ENCODE measurements at regions not wholly inside any gene's neighbourhood (a gene's known extent, or its start where the extent isn't known, plus 50 kb on each side); places are given as distances from the start of the nearest gene placed in this dataset.

DNA sequence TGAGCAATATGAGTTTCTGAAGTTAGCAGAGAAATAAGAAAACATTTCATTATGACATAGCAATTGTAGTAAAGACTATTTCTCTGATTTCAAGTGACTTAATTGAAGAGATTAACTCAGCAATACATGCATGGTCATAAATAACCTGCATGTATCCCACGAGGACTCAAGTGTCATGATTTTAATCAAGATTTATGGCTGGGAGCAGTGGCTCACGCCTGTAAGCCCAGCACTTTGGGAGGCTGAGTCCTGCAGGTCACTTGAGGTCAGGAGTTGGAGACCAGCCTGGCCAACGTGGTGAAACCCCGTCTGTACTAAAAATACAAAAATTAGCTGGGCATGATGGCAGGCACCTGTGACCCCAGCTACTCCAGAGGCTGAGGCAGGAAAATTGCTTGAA, 311.9 kb upstream of the PLD5 start:
- no peaks in the 10 kb centered on the region for H3K9me3 ChIP-seq (ENCODE audit: control insufficient read depth in 1 of 2, insufficient read depth in 1 of 2, low read depth in 1 of 2, low read length in 2 of 2)
- intact Hi-C loops (cut with micrococcal nuclease): no loop called here
- POLR2A ChIA-PET: no interaction called here
- TF ChIP-seq CBX3 (IDR thresholded peaks at IDR 0.05; ENCODE audit: low read depth): no peak
- no peak for TF ChIP-seq ELF1 (IDR thresholded peaks at IDR 0.05; ENCODE audit: borderline replicate concordance, low read depth)
- TF ChIP-seq EZH2 (IDR thresholded peaks at IDR 0.05): no peak
- TF ChIP-seq POLR2A (IDR thresholded peaks at IDR 0.05; ENCODE audit: borderline replicate concordance, extremely low read depth, insufficient read depth, insufficient read length): no peak
- TF ChIP-seq SP1 (IDR thresholded peaks at IDR 0.05; ENCODE audit: low read depth): no peak
- no peak for TF ChIP-seq ZFX (IDR thresholded peaks at IDR 0.05)
- no peak for TF ChIP-seq RAD21 (IDR thresholded peaks at IDR 0.05; ENCODE audit: low read depth)
- BruUV-seq (replicated peaks): no TSS peak
- RAD21 ChIA-PET (ENCODE audit: low non-redundant PET in 1 of 2, low total read pairs in 2 of 2, uncharacterized antibody in 2 of 2, unreplicated experiment in 2 of 2): no interaction called here
- no peaks in the 10 kb centered on the region for H3K9me2 ChIP-seq (ENCODE audit: insufficient read depth)
- DNase-seq (ENCODE audit: low read depth, low spot score): no peak
- H3K4me2 ChIP-seq (ENCODE audit: low read length): no peak overlapping the region
- no peak for ATAC-seq
- no peaks in the 10 kb centered on the region for H3K36me3 ChIP-seq (ENCODE audit: control insufficient read depth in 1 of 2, insufficient read depth in 2 of 2, low read length in 2 of 2)
- H3K4me3 ChIP-seq (replicated peaks in 1 of 2; ENCODE audit: low read depth in 1 of 2, low read length in 2 of 2): no peak overlapping the region
- H2AFZ ChIP-seq (ENCODE audit: low read depth, low read length, poor library complexity, severe bottlenecking): no peak overlapping the region
- CTCF ChIA-PET: no interaction called here
- no peak overlapping the region for H3K9ac ChIP-seq (ENCODE audit: low read length)
- H3K27ac ChIP-seq (ENCODE audit: low read depth, low read length): no peak overlapping the region
- H3K27me3 ChIP-seq (ENCODE audit: insufficient read depth, low read length): no peaks in the 10 kb centered on the region
- H4K20me1 ChIP-seq (ENCODE audit: insufficient read depth): no peaks in the 10 kb centered on the region
- H3K4me1 ChIP-seq (ENCODE audit: control insufficient read depth in 1 of 2, insufficient read depth in 2 of 2, low read length in 2 of 2): no peaks in the 10 kb centered on the region
- no peaks in the 10 kb centered on the region for H3K79me2 ChIP-seq (ENCODE audit: insufficient read depth, low read length)

GRCh38 chr1:242828828-242829227, 304.3 kb upstream of the PLD5 start:
- Histone ChIP-seq H2AFZ (ENCODE audit: low read depth, low read length, poor library complexity, severe bottlenecking) (no peak overlapping the region), H3K9me2 (ENCODE audit: insufficient read depth) (no peaks in the 10 kb centered on the region), H3K4me3 (replicated peaks in 1 of 2; ENCODE audit: low read depth in 1 of 2, low read length in 2 of 2) (no peak overlapping the region), H3K79me2 (ENCODE audit: insufficient read depth, low read length) (no peaks in the 10 kb centered on the region), H3K4me1 (ENCODE audit: control insufficient read depth in 1 of 2, insufficient read depth in 2 of 2, low read length in 2 of 2) (no peaks in the 10 kb centered on the region), H3K27me3 (ENCODE audit: insufficient read depth, low read length) (peaks cover 6% of the 10 kb centered on the region; the same call in 1 of the 2 replicates), H4K20me1 (ENCODE audit: insufficient read depth) (no peaks in the 10 kb centered on the region), H3K9ac (ENCODE audit: low read length) (no peak overlapping the region), H3K27ac (ENCODE audit: low read depth, low read length) (no peak overlapping the region), H3K36me3 (ENCODE audit: control insufficient read depth in 1 of 2, insufficient read depth in 2 of 2, low read length in 2 of 2) (no peaks in the 10 kb centered on the region), H3K4me2 (ENCODE audit: low read length) (no peak overlapping the region), H3K9me3 (ENCODE audit: control insufficient read depth in 1 of 2, insufficient read depth in 1 of 2, low read depth in 1 of 2, low read length in 2 of 2) (no peaks in the 10 kb centered on the region)
- BruUV-seq (replicated peaks): no TSS peak
- no peak for ATAC-seq
- TF ChIP-seq, protein P1, sequence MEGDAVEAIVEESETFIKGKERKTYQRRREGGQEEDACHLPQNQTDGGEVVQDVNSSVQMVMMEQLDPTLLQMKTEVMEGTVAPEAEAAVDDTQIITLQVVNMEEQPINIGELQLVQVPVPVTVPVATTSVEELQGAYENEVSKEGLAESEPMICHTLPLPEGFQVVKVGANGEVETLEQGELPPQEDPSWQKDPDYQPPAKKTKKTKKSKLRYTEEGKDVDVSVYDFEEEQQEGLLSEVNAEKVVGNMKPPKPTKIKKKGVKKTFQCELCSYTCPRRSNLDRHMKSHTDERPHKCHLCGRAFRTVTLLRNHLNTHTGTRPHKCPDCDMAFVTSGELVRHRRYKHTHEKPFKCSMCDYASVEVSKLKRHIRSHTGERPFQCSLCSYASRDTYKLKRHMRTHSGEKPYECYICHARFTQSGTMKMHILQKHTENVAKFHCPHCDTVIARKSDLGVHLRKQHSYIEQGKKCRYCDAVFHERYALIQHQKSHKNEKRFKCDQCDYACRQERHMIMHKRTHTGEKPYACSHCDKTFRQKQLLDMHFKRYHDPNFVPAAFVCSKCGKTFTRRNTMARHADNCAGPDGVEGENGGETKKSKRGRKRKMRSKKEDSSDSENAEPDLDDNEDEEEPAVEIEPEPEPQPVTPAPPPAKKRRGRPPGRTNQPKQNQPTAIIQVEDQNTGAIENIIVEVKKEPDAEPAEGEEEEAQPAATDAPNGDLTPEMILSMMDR (IDR thresholded peaks at IDR 0.05 in 2 of 3, conservative IDR thresholded peaks at IDR 0.05 in 1 of 3; ENCODE audit: borderline replicate concordance in 1 of 3, insufficient read depth in 1 of 3, low read depth in 2 of 3, low read length in 2 of 3): no peak
- TF ChIP-seq, protein P2, sequence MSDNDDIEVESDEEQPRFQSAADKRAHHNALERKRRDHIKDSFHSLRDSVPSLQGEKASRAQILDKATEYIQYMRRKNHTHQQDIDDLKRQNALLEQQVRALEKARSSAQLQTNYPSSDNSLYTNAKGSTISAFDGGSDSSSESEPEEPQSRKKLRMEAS (IDR thresholded peaks at IDR 0.05): no peak
- TF ChIP-seq JUND (IDR thresholded peaks at IDR 0.05) (no peak), FOSL1 (IDR thresholded peaks at IDR 0.05; ENCODE audit: low read depth) (no peak), YY1 (IDR thresholded peaks at IDR 0.05; ENCODE audit: extremely low read depth, insufficient replicate concordance, low read depth, low read length) (no peak), POLR2AphosphoS5 (IDR thresholded peaks at IDR 0.05; ENCODE audit: low read depth, low read length) (no peak), ZFX (IDR thresholded peaks at IDR 0.05) (no peak), EZH2 (IDR thresholded peaks at IDR 0.05) (no peak), RAD21 (IDR thresholded peaks at IDR 0.05; ENCODE audit: low read depth) (no peak), TCF7L2 (IDR thresholded peaks at IDR 0.05; ENCODE audit: borderline replicate concordance, extremely low read depth, insufficient read depth, insufficient read length) (no peak), CBX3 (IDR thresholded peaks at IDR 0.05; ENCODE audit: low read depth) (no peak), POLR2A (IDR thresholded peaks at IDR 0.05; ENCODE audit: borderline replicate concordance, extremely low read depth, insufficient read depth, insufficient read length) (no peak), SP1 (IDR thresholded peaks at IDR 0.05; ENCODE audit: low read depth) (no peak), CEBPB (IDR thresholded peaks at IDR 0.05; ENCODE audit: low read depth) (no peak), ELF1 (IDR thresholded peaks at IDR 0.05; ENCODE audit: borderline replicate concordance, low read depth) (no peak), SIN3A (IDR thresholded peaks at IDR 0.05; ENCODE audit: low read depth) (no peak), ZBTB33 (IDR thresholded peaks at IDR 0.05; ENCODE audit: extremely low read depth, insufficient replicate concordance, low read length) (no peak)
- TF ChIP-seq, protein P3, sequence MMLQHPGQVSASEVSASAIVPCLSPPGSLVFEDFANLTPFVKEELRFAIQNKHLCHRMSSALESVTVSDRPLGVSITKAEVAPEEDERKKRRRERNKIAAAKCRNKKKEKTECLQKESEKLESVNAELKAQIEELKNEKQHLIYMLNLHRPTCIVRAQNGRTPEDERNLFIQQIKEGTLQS (IDR thresholded peaks at IDR 0.05): no peak
- POLR2A ChIA-PET: no interaction called here
- intact Hi-C loops (cut with micrococcal nuclease): no loop called here
- no peak for DNase-seq (ENCODE audit: low read depth, low spot score)
- CTCF ChIA-PET: no interaction called here
- RAD21 ChIA-PET (ENCODE audit: low non-redundant PET in 1 of 2, low total read pairs in 2 of 2, uncharacterized antibody in 2 of 2, unreplicated experiment in 2 of 2): no interaction called here
